HepG2 (cell line): ENCODE measurements at regions not wholly inside any gene's neighbourhood (a gene's known extent, or its start where the extent isn't known, plus 50 kb on each side); places are given as distances from the start of the nearest gene placed in this dataset.

Experiments
- ATAC-seq: fragments of 200-7000 bp; cut with Tn5 transposase; 3 replicates; pipeline ENCODE4 v1.9.1; 2020; ENCODE audit warnings: mild to moderate bottlenecking, moderate library complexity
- BruUV-seq: library from RNA; stranded (reverse); fragments of 400-500 nt; replicated peaks from 2 replicates; lab custom pipeline; 2021; lab: Mats Ljungman, UMichigan
- CTCF ChIA-PET: fragments of 300-600 bp; formaldehyde crosslinking; extraction: SDS; loops from one replicate; lab custom pipeline; 2021; ENCODE audit warnings: low total read pairs, inconsistent platforms, low intra/inter-chr PET ratio; lab: Yijun Ruan, JAX
- POLR2A ChIA-PET: fragments of 350-600 bp; sonication (Branson Sonifier 250); formaldehyde crosslinking; loops from one replicate; lab custom pipeline; 2020; ENCODE audit warnings: antibody characterized with exemption, inconsistent platforms; lab: Yijun Ruan, JAX
- DNase-seq: peaks from one replicate; pipeline ENCODE4 v3.0.0-alpha.2; 2015; ENCODE audit warnings: low spot score
- FAIRE-seq: peaks from 3 replicates; lab custom pipeline; 2011; peaks lifted over from hg19 to GRCh38; lab: Jason Lieb, UNC
- H2AFZ ChIP-seq: one replicate; pipeline ENCODE4 v1.6.1; 2011; ENCODE audit warnings: low read length, inconsistent platforms
- H3K27ac ChIP-seq: fragments of 300-600 bp; 3 replicates; pipeline ENCODE4 v1.8.0; 2011; ENCODE audit warnings: mixed run types, mild to moderate bottlenecking, mixed read lengths, low read length, inconsistent platforms; ENCODE audit not compliant: insufficient read depth; ENCODE audit errors: extremely low read length
- H3K27me3 ChIP-seq, 2 experiments: fragments of 200-600 bp in 1 of 2; 2 replicates in 1 of 2; 3 replicates in 1 of 2; pipeline versions ENCODE4 v1.6.0 to v1.8.0; 2011; ENCODE audit warnings: low read length in 2 of 2, mild to moderate bottlenecking in 2 of 2, moderate library complexity in 2 of 2, inconsistent platforms in 1 of 2; ENCODE audit not compliant: insufficient read depth in 2 of 2, control insufficient read depth in 1 of 2
- H3K36me3 ChIP-seq, 2 experiments: fragments of 200-600 bp in 1 of 2; replicated peaks in 1 of 2; 2 replicates in 1 of 2; 3 replicates in 1 of 2; pipeline versions ENCODE4 v1.5.1 to v1.8.0; 2011; ENCODE audit warnings: low read length in 2 of 2, inconsistent platforms in 1 of 2; ENCODE audit not compliant: insufficient read depth in 2 of 2, control insufficient read depth in 1 of 2
- H3K4me1 ChIP-seq: 2 replicates; pipeline ENCODE4 v1.5.1; 2012; ENCODE audit warnings: low read length, inconsistent platforms; ENCODE audit not compliant: insufficient read depth
- H3K4me2 ChIP-seq: 2 replicates; pipeline ENCODE4 v1.6.0; 2011; ENCODE audit warnings: low read depth, low read length, inconsistent platforms
- H3K4me3 ChIP-seq, 3 experiments: fragments of 200-600 bp in 1 of 3; sonication (generic), shearing (Covaris generic) in 1 of 3; replicated peaks in 1 of 3; 2 replicates each; pipeline ENCODE4 v1.5.1; 2011 to 2016; ENCODE audit warnings: low read length in 3 of 3, inconsistent platforms in 2 of 3, low read depth in 2 of 3, mild to moderate bottlenecking in 2 of 3, control low read depth in 1 of 3, mixed read lengths in 1 of 3; ENCODE audit not compliant: insufficient read depth in 1 of 3
- H3K79me2 ChIP-seq: one replicate; pipeline ENCODE4 v1.6.1; 2011; ENCODE audit warnings: low read length, inconsistent platforms; ENCODE audit not compliant: insufficient read depth
- H3K9ac ChIP-seq: 2 replicates; pipeline ENCODE4 v1.6.0; 2011; ENCODE audit warnings: mild to moderate bottlenecking, low read depth, low read length, inconsistent platforms; ENCODE audit not compliant: insufficient read depth
- H3K9me3 ChIP-seq: 2 replicates; pipeline ENCODE4 v1.5.1; 2012; ENCODE audit warnings: mild to moderate bottlenecking, low read length
- H4K20me1 ChIP-seq: 2 replicates; pipeline ENCODE4 v1.6.0; 2011; ENCODE audit warnings: inconsistent platforms, mild to moderate bottlenecking, low read length, moderate library complexity; ENCODE audit not compliant: insufficient read depth
- CEBPB ChIP-seq: IDR thresholded peaks from 2 replicates; pipeline ENCODE4 v1.6.1; 2011; ENCODE audit warnings: low read depth, low read length, improper control_type of control experiment, borderline replicate concordance
- HIVEP1 ChIP-seq: sonication (generic); formaldehyde crosslinking; IDR thresholded peaks from 2 replicates; pipeline ENCODE4 v1.4.0; 2020; ENCODE audit warnings: mild to moderate bottlenecking, missing genetic modification reagents
- POLR2G ChIP-seq: fragments of 200-400 bp; formaldehyde crosslinking; IDR thresholded peaks from 2 replicates; pipeline ENCODE4 v1.6.1; 2018; ENCODE audit warnings: mild to moderate bottlenecking, low read depth, low read length, moderate library complexity
- TFDP1 ChIP-seq: IDR thresholded peaks from 2 replicates; pipeline ENCODE4 v1.6.1; 2016; ENCODE audit warnings: missing compliant biosample characterization, missing genetic modification reagents, borderline replicate concordance
- YEATS2 ChIP-seq: sonication (generic); formaldehyde crosslinking; IDR thresholded peaks from 2 replicates; pipeline ENCODE4 v1.4.0; 2020; ENCODE audit warnings: missing genetic modification reagents, borderline replicate concordance
- ZMAT3 ChIP-seq: sonication (generic); formaldehyde crosslinking; conservative IDR thresholded peaks from 2 replicates; pipeline ENCODE4 v1.7.0; 2021; ENCODE audit warnings: missing genetic modification reagents
- ZNF260 ChIP-seq: sonication (generic); formaldehyde crosslinking; IDR thresholded peaks from 2 replicates; pipeline ENCODE4 v1.4.0; 2020; ENCODE audit warnings: missing genetic modification reagents, low read depth, mild to moderate bottlenecking, borderline replicate concordance
- WGBS: methylation state at CpG from one replicate; pipeline ENCODE4 v1.1.6; 2017; ENCODE audit warnings: low lambda C conversion rate; 5-methylcytosine and 5-hydroxymethylcytosine counted together
- in situ Hi-C: cut with HindIII; loops from 2 replicates; pipeline ENCODE4 v1.10.0; 2017; ENCODE audit warnings: low pct_unique_long_range_greater_than_20kb; ENCODE audit not compliant: extremely low pct_ligation_motif_present
- intact Hi-C: fragments of 100-400 bp; cut with micrococcal nuclease; formaldehyde crosslinking; loops from one replicate; pipeline ENCODE4 v1.10.0; 2022; ENCODE audit not compliant: unreplicated experiment
- TF ChIP-seq, protein P1 (sequence below): sonication (generic); formaldehyde crosslinking; IDR thresholded peaks from 2 replicates; pipeline ENCODE4 v1.4.0; 2020; ENCODE audit warnings: mild to moderate bottlenecking, missing genetic modification reagents

DNA sequence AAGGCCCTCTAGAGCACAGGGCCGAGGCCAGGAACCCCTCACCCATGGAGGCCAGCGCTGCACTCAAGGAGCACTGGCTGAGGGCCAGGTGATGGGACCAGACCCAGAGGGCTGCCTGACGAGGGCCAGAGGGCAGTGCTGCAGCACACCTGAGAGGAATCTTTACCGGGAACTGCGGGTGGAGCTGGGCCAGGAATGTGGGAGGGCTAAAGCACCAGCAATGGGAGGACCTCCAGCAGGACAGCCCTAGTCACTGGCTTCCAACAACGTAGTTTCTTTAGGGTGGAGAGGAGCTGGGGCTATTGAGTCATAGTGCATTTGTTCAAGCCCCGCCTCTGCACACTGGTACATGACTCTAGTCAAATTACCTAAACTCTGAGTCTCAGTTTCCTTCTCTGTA is 143.4 kb downstream of the TMEM17 start:
- H3K4me2 ChIP-seq = no peak overlapping the region
- peaks cover 0 to 3% of the 10 kb centered on the region in 2 experiments; a peak in 1 of 5 replicates for H3K27me3 ChIP-seq
- H3K27ac ChIP-seq = no peak overlapping the region
- no peaks in the 10 kb centered on the region for H4K20me1 ChIP-seq
- no peak overlapping the region for H3K9ac ChIP-seq
- H3K79me2 ChIP-seq = no peaks in the 10 kb centered on the region
- WGBS = 22% methylated on average over 7 of the region's 7 CpGs
- POLR2A ChIA-PET = no interaction called here
- BruUV-seq = no TSS peak
- no peak overlapping the region for H3K4me3 ChIP-seq
- H2AFZ ChIP-seq = no peak overlapping the region
- intact Hi-C loops (no loop called here), in situ Hi-C loops (no loop called here)
- CTCF ChIA-PET = no interaction called here
- no peaks in the 10 kb centered on the region for H3K4me1 ChIP-seq
- ATAC-seq = peak; percentile 43
- H3K36me3 ChIP-seq = no peaks in the 10 kb centered on the region
- TF ChIP-seq, protein P1, sequence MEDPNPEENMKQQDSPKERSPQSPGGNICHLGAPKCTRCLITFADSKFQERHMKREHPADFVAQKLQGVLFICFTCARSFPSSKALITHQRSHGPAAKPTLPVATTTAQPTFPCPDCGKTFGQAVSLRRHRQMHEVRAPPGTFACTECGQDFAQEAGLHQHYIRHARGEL = no peak
- TF ChIP-seq ZMAT3 (CRISPR knock-in tag) (no peak), TFDP1 (CRISPR knock-in tag) (no peak), POLR2G (no peak), HIVEP1 (CRISPR knock-in tag) (no peak), YEATS2 (CRISPR knock-in tag) (no peak)
- no peak for DNase-seq
- H3K9me3 ChIP-seq = 0 out of 2 replicates have a peak, but pooled peaks cover 4% of the 10 kb centered on the region
- no peak for FAIRE-seq

GRCh38 chr2:62361964-62362363 is 144.0 kb downstream of the TMEM17 start:
- no peak overlapping the region for H2AFZ ChIP-seq
- in situ Hi-C loops (no loop called here), intact Hi-C loops (no loop called here)
- no peak overlapping the region for H3K4me2 ChIP-seq
- H3K79me2 ChIP-seq = no peaks in the 10 kb centered on the region
- no peaks in the 10 kb centered on the region for H3K4me1 ChIP-seq
- ATAC-seq (no peak), DNase-seq (no peak)
- H3K27me3 ChIP-seq = peaks cover 0 to 3% of the 10 kb centered on the region in 2 experiments; a peak in 1 of 5 replicates
- H3K27ac ChIP-seq = no peak overlapping the region
- POLR2A ChIA-PET = no interaction called here
- WGBS = 72% methylated on average over 2 of the region's 2 CpGs
- H3K36me3 ChIP-seq = no peaks in the 10 kb centered on the region
- no peak for TF ChIP-seq ZNF260 (CRISPR knock-in tag)
- TF ChIP-seq CEBPB = peak; percentile 84
- TF ChIP-seq, all 625 proteins: peak for 1
- BruUV-seq = no TSS peak
- H3K9ac ChIP-seq = no peak overlapping the region
- FAIRE-seq = no peak
- 0 out of 2 replicates have a peak, but pooled peaks cover 4% of the 10 kb centered on the region for H3K9me3 ChIP-seq
- H4K20me1 ChIP-seq = no peaks in the 10 kb centered on the region
- no peak overlapping the region for H3K4me3 ChIP-seq
- CTCF ChIA-PET = no interaction called here
